D721Med (cell line): ENCODE measurements at regions not wholly inside any gene's neighbourhood (a gene's known extent, or its start where the extent isn't known, plus 50 kb on each side); places are given as distances from the start of the nearest gene placed in this dataset.

Experiments used
- DNase-seq: peaks from one replicate; pipeline ENCODE4 v3.0.0; 2011; ENCODE audit warnings: low spot score; ENCODE audit not compliant: insufficient read length
- FAIRE-seq: peaks from 2 replicates; lab custom pipeline; 2011; peaks lifted over from hg19 to GRCh38; lab: Jason Lieb, UNC
- CTCF ChIP-seq: IDR thresholded peaks from 2 replicates; pipeline ENCODE4 v1.5.1; 2012; ENCODE audit warnings: mild to moderate bottlenecking, control low read depth; ENCODE audit not compliant: insufficient read depth; ENCODE audit errors: missing control alignments

GRCh38 chr11:10358696-10359095 lies 53.8 kb downstream of the ADM start:
- no peak for FAIRE-seq
- TF ChIP-seq CTCF = no peak
- no peak for DNase-seq

GRCh38 chr11:10359171-10359570 lies 54.3 kb downstream of the ADM start:
- DNase-seq = no peak
- no peak for FAIRE-seq

DNA sequence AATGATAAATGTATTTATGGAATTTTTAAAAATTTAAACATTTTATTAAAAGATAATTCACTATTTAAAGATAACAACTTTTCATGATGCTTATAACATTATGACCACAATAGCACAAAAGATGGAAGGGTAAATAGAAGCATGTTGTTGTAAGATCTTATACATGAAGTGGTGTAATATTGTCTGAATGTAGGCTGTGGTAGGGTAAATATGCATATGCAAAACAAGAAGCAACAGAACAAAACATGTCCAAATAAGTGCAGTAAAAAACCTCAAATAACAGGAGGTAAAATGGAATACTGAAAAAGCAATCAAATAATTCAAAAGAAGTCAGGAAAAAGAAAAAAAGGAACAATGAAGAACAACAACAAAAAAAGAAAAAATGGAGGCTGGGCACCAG lies 56.0 kb downstream of the ADM start:
- FAIRE-seq (no peak), DNase-seq (no peak)
- TF ChIP-seq CTCF = no peak

More at GRCh38 chr11:10359171-10359570, 54.3 kb downstream of the ADM start:
- no peak for TF ChIP-seq CTCF

DNA sequence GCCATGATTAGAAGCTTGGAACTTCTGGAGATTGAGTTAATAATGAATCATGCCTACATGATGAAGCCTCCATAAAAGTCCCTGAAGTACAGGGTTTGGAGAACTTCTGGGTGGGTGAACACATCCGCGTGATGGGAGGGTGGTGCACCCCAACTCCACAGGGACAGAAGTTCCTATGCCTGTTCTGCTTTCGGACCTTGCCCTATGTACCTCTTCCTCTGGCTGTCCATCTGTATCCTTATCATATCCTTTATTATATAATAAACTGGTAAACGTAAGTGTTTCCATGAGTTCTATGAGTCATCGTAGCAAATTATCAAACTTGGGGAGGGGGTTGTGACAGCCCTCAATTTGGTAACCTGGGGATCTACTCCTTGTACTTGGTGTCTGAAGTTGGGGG lies 60.2 kb downstream of the ADM start:
- no peak for DNase-seq
- no peak for TF ChIP-seq CTCF
- FAIRE-seq = no peak

- peak; percentile 86 for TF ChIP-seq CTCF
- peak; percentile 17 for DNase-seq
- no peak for FAIRE-seq
These were observed 61.9 kb downstream of the ADM start for GRCh38 chr11:10366568-10367331.

DNA sequence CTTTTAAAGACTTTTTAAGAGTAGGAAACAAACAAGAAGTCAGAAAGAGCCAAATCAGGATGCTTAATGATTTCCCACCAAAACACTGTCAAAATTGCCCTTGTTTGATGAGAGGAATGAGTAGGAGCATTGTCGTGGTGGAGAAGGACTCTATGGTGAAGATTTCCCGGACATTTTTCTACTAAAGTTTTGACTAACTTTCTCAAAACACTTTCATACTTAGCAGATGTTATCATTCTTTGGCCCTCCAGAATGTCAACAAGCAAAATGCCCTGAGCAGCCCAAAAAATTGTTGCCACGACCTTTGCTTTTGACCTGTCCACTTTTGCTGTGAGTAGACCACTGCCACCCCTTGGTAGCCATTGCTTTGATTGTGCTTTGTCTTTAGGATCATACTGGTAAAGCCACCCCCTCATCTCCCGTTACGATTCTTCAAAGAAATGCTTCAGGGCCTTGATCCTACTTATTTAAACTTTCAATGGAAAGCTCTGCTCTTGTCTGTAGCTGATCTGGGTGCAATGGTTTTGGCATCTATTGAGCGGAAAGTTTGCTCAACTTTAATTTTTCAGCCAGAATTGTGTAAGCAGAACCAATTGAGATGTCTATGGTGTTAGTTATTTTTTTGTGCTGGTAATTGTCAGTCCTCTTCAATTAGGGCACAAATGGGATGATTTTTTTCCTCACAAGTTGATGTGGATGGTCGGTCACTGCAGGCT lies 67.2 kb downstream of the ADM start:
- no peak for FAIRE-seq
- no peak for TF ChIP-seq CTCF
- no peak for DNase-seq

- DNase-seq (no peak), FAIRE-seq (no peak)
- no peak for TF ChIP-seq CTCF
These were observed 68.5 kb downstream of the ADM start for GRCh38 chr11:10373340-10373739.
